ENCODE measurements at regions not wholly inside any gene's neighbourhood (a gene's known extent, or its start where the extent isn't known, plus 50 kb on each side); places are given as distances from the start of the nearest gene placed in this dataset.

- Histone ChIP-seq H3K23ac (ENCODE audit: insufficient read length, low read depth, low read length) (no peak overlapping the region), H3K4me2 (ENCODE audit: insufficient read depth, insufficient read length, low read length) (no peak overlapping the region), H3K23me2 (ENCODE audit: insufficient read length, low read depth, low read length, poor library complexity, severe bottlenecking) (peaks cover 2% of the 10 kb centered on the region), H4K20me1 (ENCODE audit: control insufficient read depth, insufficient read depth, insufficient read length) (no peaks in the 10 kb centered on the region), H3K9ac (ENCODE audit: extremely low read depth, insufficient read length, low read length) (no peak overlapping the region), H3K14ac (ENCODE audit: insufficient read depth, low read length) (no peak overlapping the region), H3K27ac (ENCODE audit: insufficient read length, low read depth, low read length) (no peak overlapping the region), H4K91ac (ENCODE audit: insufficient read length, low read depth, low read length) (no peak overlapping the region), H3K4ac (ENCODE audit: low read depth, low read length) (no peak overlapping the region), H3T11ph (ENCODE audit: low read length) (no peak overlapping the region), H2AFZ (ENCODE audit: low read length) (no peak overlapping the region), H3K18ac (ENCODE audit: insufficient read length, low read depth, low read length) (no peak overlapping the region), H3K79me2 (ENCODE audit: insufficient read depth, low read length) (no peaks in the 10 kb centered on the region), H3K79me1 (ENCODE audit: insufficient read depth, low read depth, low read length, poor library complexity, severe bottlenecking) (no peaks in the 10 kb centered on the region), H3K27me3 (ENCODE audit: insufficient read depth, low read length) (no peaks in the 10 kb centered on the region), H4K8ac (replicated peaks; ENCODE audit: insufficient read length, low read depth, low read length) (no peak overlapping the region), H2BK12ac (ENCODE audit: insufficient read length, low read depth, low read length) (no peak overlapping the region), H3K9me3 (ENCODE audit: control insufficient read depth, low read depth, low read length) (no peaks in the 10 kb centered on the region), H2BK5ac (ENCODE audit: insufficient read length, low read length) (no peak overlapping the region), H2BK15ac (ENCODE audit: low read depth, low read length) (no peak overlapping the region), H2BK20ac (ENCODE audit: low read depth, low read length, poor library complexity, severe bottlenecking) (no peak overlapping the region), H2BK120ac (ENCODE audit: low read depth, low read length, poor library complexity, severe bottlenecking) (no peak overlapping the region), H2AK5ac (ENCODE audit: insufficient read length, low read length) (no peak overlapping the region), H4K5ac (ENCODE audit: insufficient read length, low read depth, low read length) (no peak overlapping the region), H3K4me1 (ENCODE audit: insufficient read depth, low read length) (peaks cover 4% of the 10 kb centered on the region; the same call in 1 of the 2 replicates), H3K56ac (ENCODE audit: insufficient read length, low read depth, low read length) (no peak overlapping the region)
- Mint-ChIP-seq H3K27ac (no peak overlapping the region; a peak in 1 of 7 replicates), H3K36me3 (ENCODE audit: insufficient read depth in 1 of 3, low read depth in 3 of 3) (peaks cover 2 to 9% (median 6%) of the 10 kb centered on the region in 3 experiments; a peak in 4 of 7 replicates), H3K27me3 (ENCODE audit: low read depth) (peaks cover 3% of the 10 kb centered on the region; the same call in 1 of the 2 replicates), H3K4me1 (peaks cover 10 to 16% of the 10 kb centered on the region in 2 experiments), H3K4me3 (no peak overlapping the region), H3K9me3 (peaks cover 7 to 9% of the 10 kb centered on the region in 2 experiments; a peak in 3 of 5 replicates)
- TF ChIP-seq CTCF (conservative IDR thresholded peaks at IDR 0.05): no peak
- DNase-seq: peak; percentile 18
- WGBS (ENCODE audit: extremely low coverage, insufficient read length, low lambda C conversion rate): no CpG with 5 or more reads among the region's 10 CpGs
Measured at GRCh38 chr6:44537306-44538049, 150.0 kb downstream of the CDC5L start.

All from H9 (cell line).